ENCODE measurements at regions not wholly inside any gene's neighbourhood (a gene's known extent, or its start where the extent isn't known, plus 50 kb on each side); places are given as distances from the start of the nearest gene placed in this dataset.

DNA sequence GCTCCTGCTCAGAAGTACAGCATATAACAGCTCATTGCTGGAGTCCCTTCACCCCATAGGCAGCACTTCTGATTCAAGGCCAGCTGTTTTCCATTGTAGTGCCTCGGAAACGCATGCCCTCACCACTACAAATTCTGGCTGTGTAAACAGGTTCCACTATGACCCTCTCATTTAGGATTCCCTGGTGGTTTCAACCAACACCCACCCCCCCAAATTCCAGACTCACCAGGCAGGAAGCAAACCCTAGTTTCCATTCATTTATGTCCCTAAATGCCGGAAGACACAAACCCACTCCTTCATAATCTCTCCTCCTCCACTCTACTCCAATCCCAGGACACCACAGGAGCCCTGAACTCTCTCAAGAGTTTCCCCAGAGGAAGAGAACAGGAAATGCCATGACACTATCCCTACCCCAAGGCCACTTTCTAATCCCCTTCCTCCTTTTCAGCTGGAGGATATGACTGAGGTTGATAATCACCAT, 75.9 kb upstream of the TMPO start:
- H3K4me2 ChIP-seq (ENCODE audit: insufficient read depth, insufficient read length, low read length), result no peak overlapping the region
- no peak overlapping the region for H4K91ac ChIP-seq (ENCODE audit: insufficient read length, low read depth, low read length)
- Mint-ChIP-seq H3K4me1 (peaks cover 10 to 15% of the 10 kb centered on the region in 2 experiments), H3K27me3 (ENCODE audit: low read depth) (no peaks in the 10 kb centered on the region), H3K9me3 (peaks cover 9% of the 10 kb centered on the region in 2 experiments; a peak in 3 of 5 replicates), H3K4me3 (no peak overlapping the region), H3K27ac (peak overlapping the region; percentile 4 to 83 (median 81); a peak in 4 of 7 replicates), H3K36me3 (ENCODE audit: insufficient read depth in 1 of 3, low read depth in 3 of 3) (peaks cover 0 to 7% (median 0%) of the 10 kb centered on the region in 3 experiments; a peak in 1 of 7 replicates)
- no peak overlapping the region for H3K14ac ChIP-seq (ENCODE audit: insufficient read depth, low read length)
- H3K56ac ChIP-seq (ENCODE audit: insufficient read length, low read depth, low read length), result no peak overlapping the region
- TF ChIP-seq CTCF (conservative IDR thresholded peaks at IDR 0.05), result no peak
- H2BK5ac ChIP-seq (ENCODE audit: insufficient read length, low read length), result no peak overlapping the region
- no peaks in the 10 kb centered on the region for H3K4me1 ChIP-seq (ENCODE audit: insufficient read depth, low read length)
- no peak overlapping the region for H3K23ac ChIP-seq (ENCODE audit: insufficient read length, low read depth, low read length)
- H3K9me3 ChIP-seq (ENCODE audit: control insufficient read depth, low read depth, low read length), result no peaks in the 10 kb centered on the region
- H3K27ac ChIP-seq (ENCODE audit: insufficient read length, low read depth, low read length), result no peak overlapping the region
- no peak overlapping the region for H2AK5ac ChIP-seq (ENCODE audit: insufficient read length, low read length)
- no peak overlapping the region for H2BK15ac ChIP-seq (ENCODE audit: low read depth, low read length)
- DNase-seq, result no peak
- H4K5ac ChIP-seq (ENCODE audit: insufficient read length, low read depth, low read length), result no peak overlapping the region
- no peak overlapping the region for H2AFZ ChIP-seq (ENCODE audit: low read length)
- no peaks in the 10 kb centered on the region for H3K27me3 ChIP-seq (ENCODE audit: insufficient read depth, low read length)
- no peak overlapping the region for H4K8ac ChIP-seq (replicated peaks; ENCODE audit: insufficient read length, low read depth, low read length)
- no peaks in the 10 kb centered on the region for H3K23me2 ChIP-seq (ENCODE audit: insufficient read length, low read depth, low read length, poor library complexity, severe bottlenecking)
- H3K4ac ChIP-seq (ENCODE audit: low read depth, low read length), result no peak overlapping the region
- H3K79me2 ChIP-seq (ENCODE audit: insufficient read depth, low read length), result no peaks in the 10 kb centered on the region
- no peaks in the 10 kb centered on the region for H3K79me1 ChIP-seq (ENCODE audit: insufficient read depth, low read depth, low read length, poor library complexity, severe bottlenecking)
- H2BK12ac ChIP-seq (ENCODE audit: insufficient read length, low read depth, low read length), result no peak overlapping the region
- no peaks in the 10 kb centered on the region for H4K20me1 ChIP-seq (ENCODE audit: control insufficient read depth, insufficient read depth, insufficient read length)
- no CpG with 5 or more reads among the region's 3 CpGs for WGBS (ENCODE audit: extremely low coverage, insufficient read length, low lambda C conversion rate)
- no peak overlapping the region for H2BK120ac ChIP-seq (ENCODE audit: low read depth, low read length, poor library complexity, severe bottlenecking)
- H2BK20ac ChIP-seq (ENCODE audit: low read depth, low read length, poor library complexity, severe bottlenecking), result no peak overlapping the region
- H3K18ac ChIP-seq (ENCODE audit: insufficient read length, low read depth, low read length), result no peak overlapping the region
- H3K9ac ChIP-seq (ENCODE audit: extremely low read depth, insufficient read length, low read length), result no peak overlapping the region
- no peak overlapping the region for H3T11ph ChIP-seq (ENCODE audit: low read length)

All from H9 (cell line).